ENCODE measurements at regions not wholly inside any gene's neighbourhood (a gene's known extent, or its start where the extent isn't known, plus 50 kb on each side); places are given as distances from the start of the nearest gene placed in this dataset.

- TF ChIP-seq CTCF (IDR thresholded peaks at IDR 0.05; ENCODE audit: unreplicated experiment): peak; percentile 85
- ChIA-PET POLR2A (interaction anchor here (0.6 to 0.9 kb wide), 2 partner anchors 20 to 24 kb away, joined by 3 read pairs; no protein-coding TSS in a partner anchor), CTCF (no interaction called here)
- no peak overlapping the region for H3K4me3 Mint-ChIP-seq (ENCODE audit: unreplicated experiment)
- DNase-seq (ENCODE audit: unreplicated experiment): peak; percentile 51
- no peaks in the 10 kb centered on the region for H3K36me3 Mint-ChIP-seq (ENCODE audit: insufficient read depth, unreplicated experiment)
- peaks cover 64% of the 10 kb centered on the region for H3K27me3 Mint-ChIP-seq (ENCODE audit: insufficient read depth, unreplicated experiment)
- intact Hi-C loops (cut with micrococcal nuclease): loop anchor here (2.0 to 5.0 kb wide), 2 partner anchors 779 to 935 kb away; no protein-coding TSS in a partner anchor
- BruUV-seq (replicated peaks): no TSS peak
- no peaks in the 10 kb centered on the region for H3K4me1 Mint-ChIP-seq (ENCODE audit: insufficient read depth, unreplicated experiment)
- no peaks in the 10 kb centered on the region for H3K9me3 Mint-ChIP-seq (ENCODE audit: unreplicated experiment)
- no peak overlapping the region for H3K27ac Mint-ChIP-seq (ENCODE audit: low read depth, unreplicated experiment)
Measured at GRCh38 chr13:72255908-72256307, 388.9 kb upstream of the DACH1 start.

GRCh38 chr13:72253754-72254153 lies 386.8 kb upstream of the DACH1 start:
- Mint-ChIP-seq H3K4me1 (ENCODE audit: insufficient read depth, unreplicated experiment) (no peaks in the 10 kb centered on the region), H3K27ac (ENCODE audit: low read depth, unreplicated experiment) (no peak overlapping the region), H3K4me3 (ENCODE audit: unreplicated experiment) (no peak overlapping the region), H3K9me3 (ENCODE audit: unreplicated experiment) (no peaks in the 10 kb centered on the region), H3K36me3 (ENCODE audit: insufficient read depth, unreplicated experiment) (no peaks in the 10 kb centered on the region), H3K27me3 (ENCODE audit: insufficient read depth, unreplicated experiment) (peaks cover 43% of the 10 kb centered on the region)
- intact Hi-C loops (cut with micrococcal nuclease): no loop called here
- no TSS peak for BruUV-seq (replicated peaks)
- ChIA-PET CTCF (interaction anchor here (0.5 kb wide), 1 partner anchor 516 kb away, joined by 4 read pairs; no protein-coding TSS in a partner anchor), POLR2A (no interaction called here)
- DNase-seq (ENCODE audit: unreplicated experiment): no peak
- no peak for TF ChIP-seq CTCF (IDR thresholded peaks at IDR 0.05; ENCODE audit: unreplicated experiment)

GRCh38 chr13:72246396-72246795 lies 379.4 kb upstream of the DACH1 start:
- Mint-ChIP-seq H3K4me1 (ENCODE audit: insufficient read depth, unreplicated experiment) (no peaks in the 10 kb centered on the region), H3K4me3 (ENCODE audit: unreplicated experiment) (no peak overlapping the region), H3K36me3 (ENCODE audit: insufficient read depth, unreplicated experiment) (no peaks in the 10 kb centered on the region), H3K9me3 (ENCODE audit: unreplicated experiment) (no peaks in the 10 kb centered on the region), H3K27me3 (ENCODE audit: insufficient read depth, unreplicated experiment) (no peaks in the 10 kb centered on the region), H3K27ac (ENCODE audit: low read depth, unreplicated experiment) (no peak overlapping the region)
- peak; percentile 3 for DNase-seq (ENCODE audit: unreplicated experiment)
- ChIA-PET POLR2A (no interaction called here), CTCF (no interaction called here)
- TF ChIP-seq CTCF (IDR thresholded peaks at IDR 0.05; ENCODE audit: unreplicated experiment): no peak
- no TSS peak for BruUV-seq (replicated peaks)
- intact Hi-C loops (cut with micrococcal nuclease): no loop called here

GRCh38 chr13:72244788-72245187 lies 377.8 kb upstream of the DACH1 start:
- H3K27ac Mint-ChIP-seq (ENCODE audit: low read depth, unreplicated experiment): no peak overlapping the region
- CTCF ChIA-PET: interaction anchor here (0.7 kb wide), 1 partner anchor 41 kb away, joined by 3 read pairs; no protein-coding TSS in a partner anchor
- BruUV-seq (replicated peaks): no TSS peak
- H3K4me3 Mint-ChIP-seq (ENCODE audit: unreplicated experiment): no peak overlapping the region
- no peaks in the 10 kb centered on the region for H3K9me3 Mint-ChIP-seq (ENCODE audit: unreplicated experiment)
- H3K36me3 Mint-ChIP-seq (ENCODE audit: insufficient read depth, unreplicated experiment): no peaks in the 10 kb centered on the region
- DNase-seq (ENCODE audit: unreplicated experiment): no peak
- POLR2A ChIA-PET: no interaction called here
- H3K4me1 Mint-ChIP-seq (ENCODE audit: insufficient read depth, unreplicated experiment): no peaks in the 10 kb centered on the region
- no peak for TF ChIP-seq CTCF (IDR thresholded peaks at IDR 0.05; ENCODE audit: unreplicated experiment)
- no peaks in the 10 kb centered on the region for H3K27me3 Mint-ChIP-seq (ENCODE audit: insufficient read depth, unreplicated experiment)
- intact Hi-C loops (cut with micrococcal nuclease): no loop called here

Data from MCF 10A (cell line).